WTC11 (cell line): ENCODE measurements at regions not wholly inside any gene's neighbourhood (a gene's known extent, or its start where the extent isn't known, plus 50 kb on each side); places are given as distances from the start of the nearest gene placed in this dataset.

Experiments used
- ZNF232 ChIP-seq: sonication (generic); formaldehyde crosslinking; IDR thresholded peaks from 2 replicates; pipeline ENCODE4 v1.8.0; 2022; ENCODE audit warnings: mild to moderate bottlenecking, missing genetic modification reagents
- ZNF396 ChIP-seq: fragments of 250-450 bp; sonication (Bioruptor Pico); IDR thresholded peaks from 2 replicates; pipeline ENCODE4 v1.8.0; 2021; ENCODE audit warnings: mild to moderate bottlenecking, moderate library complexity, borderline replicate concordance
- TF ChIP-seq, protein P1 (sequence below): fragments of 200-600 bp; IDR thresholded peaks from 2 replicates; pipeline ENCODE4 v1.8.0; 2022; ENCODE audit warnings: antibody characterized with exemption
- TF ChIP-seq, protein P2 (sequence below): sonication (generic); formaldehyde crosslinking; IDR thresholded peaks from 2 replicates; pipeline ENCODE4 v1.8.0; 2022; ENCODE audit warnings: mild to moderate bottlenecking, missing genetic modification reagents
- TF ChIP-seq, protein P3 (sequence below): fragments of 250-450 bp; sonication (Bioruptor Pico); IDR thresholded peaks from 2 replicates; pipeline ENCODE4 v1.9.0; 2021; ENCODE audit warnings: mild to moderate bottlenecking
- TF ChIP-seq, protein P4 (sequence below): sonication (generic); formaldehyde crosslinking; IDR thresholded peaks from 2 replicates; pipeline ENCODE4 v1.8.0; 2022; ENCODE audit warnings: mild to moderate bottlenecking, missing genetic modification reagents

DNA sequence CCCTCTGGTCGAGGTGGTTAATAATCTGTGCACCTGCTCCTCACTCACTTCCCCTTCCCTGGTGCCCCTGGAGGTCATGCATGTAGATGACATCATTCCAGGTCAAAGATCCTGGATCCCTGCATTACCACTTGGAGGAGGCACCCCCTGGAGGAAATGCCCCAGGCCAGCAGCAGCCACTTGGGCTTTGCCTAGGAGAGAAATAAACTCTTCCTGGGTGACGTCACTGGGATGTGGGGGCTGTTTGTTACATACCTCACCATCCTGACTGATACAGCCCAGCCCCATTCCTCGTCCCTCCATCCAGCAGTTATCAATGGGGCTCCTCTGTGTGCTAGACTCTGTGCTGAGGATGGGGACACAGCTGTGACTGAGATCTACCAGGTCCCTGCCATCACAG, 433.6 kb downstream of the PTPRU start:
- TF ChIP-seq, protein P1, sequence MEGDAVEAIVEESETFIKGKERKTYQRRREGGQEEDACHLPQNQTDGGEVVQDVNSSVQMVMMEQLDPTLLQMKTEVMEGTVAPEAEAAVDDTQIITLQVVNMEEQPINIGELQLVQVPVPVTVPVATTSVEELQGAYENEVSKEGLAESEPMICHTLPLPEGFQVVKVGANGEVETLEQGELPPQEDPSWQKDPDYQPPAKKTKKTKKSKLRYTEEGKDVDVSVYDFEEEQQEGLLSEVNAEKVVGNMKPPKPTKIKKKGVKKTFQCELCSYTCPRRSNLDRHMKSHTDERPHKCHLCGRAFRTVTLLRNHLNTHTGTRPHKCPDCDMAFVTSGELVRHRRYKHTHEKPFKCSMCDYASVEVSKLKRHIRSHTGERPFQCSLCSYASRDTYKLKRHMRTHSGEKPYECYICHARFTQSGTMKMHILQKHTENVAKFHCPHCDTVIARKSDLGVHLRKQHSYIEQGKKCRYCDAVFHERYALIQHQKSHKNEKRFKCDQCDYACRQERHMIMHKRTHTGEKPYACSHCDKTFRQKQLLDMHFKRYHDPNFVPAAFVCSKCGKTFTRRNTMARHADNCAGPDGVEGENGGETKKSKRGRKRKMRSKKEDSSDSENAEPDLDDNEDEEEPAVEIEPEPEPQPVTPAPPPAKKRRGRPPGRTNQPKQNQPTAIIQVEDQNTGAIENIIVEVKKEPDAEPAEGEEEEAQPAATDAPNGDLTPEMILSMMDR = no peak
- TF ChIP-seq ZNF396 (CRISPR knock-in tag) (no peak), ZNF232 (CRISPR knock-in tag) (no peak)
- TF ChIP-seq, protein P2, sequence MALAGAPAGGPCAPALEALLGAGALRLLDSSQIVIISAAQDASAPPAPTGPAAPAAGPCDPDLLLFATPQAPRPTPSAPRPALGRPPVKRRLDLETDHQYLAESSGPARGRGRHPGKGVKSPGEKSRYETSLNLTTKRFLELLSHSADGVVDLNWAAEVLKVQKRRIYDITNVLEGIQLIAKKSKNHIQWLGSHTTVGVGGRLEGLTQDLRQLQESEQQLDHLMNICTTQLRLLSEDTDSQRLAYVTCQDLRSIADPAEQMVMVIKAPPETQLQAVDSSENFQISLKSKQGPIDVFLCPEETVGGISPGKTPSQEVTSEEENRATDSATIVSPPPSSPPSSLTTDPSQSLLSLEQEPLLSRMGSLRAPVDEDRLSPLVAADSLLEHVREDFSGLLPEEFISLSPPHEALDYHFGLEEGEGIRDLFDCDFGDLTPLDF (CRISPR knock-in tag) = no peak
- TF ChIP-seq, protein P3, sequence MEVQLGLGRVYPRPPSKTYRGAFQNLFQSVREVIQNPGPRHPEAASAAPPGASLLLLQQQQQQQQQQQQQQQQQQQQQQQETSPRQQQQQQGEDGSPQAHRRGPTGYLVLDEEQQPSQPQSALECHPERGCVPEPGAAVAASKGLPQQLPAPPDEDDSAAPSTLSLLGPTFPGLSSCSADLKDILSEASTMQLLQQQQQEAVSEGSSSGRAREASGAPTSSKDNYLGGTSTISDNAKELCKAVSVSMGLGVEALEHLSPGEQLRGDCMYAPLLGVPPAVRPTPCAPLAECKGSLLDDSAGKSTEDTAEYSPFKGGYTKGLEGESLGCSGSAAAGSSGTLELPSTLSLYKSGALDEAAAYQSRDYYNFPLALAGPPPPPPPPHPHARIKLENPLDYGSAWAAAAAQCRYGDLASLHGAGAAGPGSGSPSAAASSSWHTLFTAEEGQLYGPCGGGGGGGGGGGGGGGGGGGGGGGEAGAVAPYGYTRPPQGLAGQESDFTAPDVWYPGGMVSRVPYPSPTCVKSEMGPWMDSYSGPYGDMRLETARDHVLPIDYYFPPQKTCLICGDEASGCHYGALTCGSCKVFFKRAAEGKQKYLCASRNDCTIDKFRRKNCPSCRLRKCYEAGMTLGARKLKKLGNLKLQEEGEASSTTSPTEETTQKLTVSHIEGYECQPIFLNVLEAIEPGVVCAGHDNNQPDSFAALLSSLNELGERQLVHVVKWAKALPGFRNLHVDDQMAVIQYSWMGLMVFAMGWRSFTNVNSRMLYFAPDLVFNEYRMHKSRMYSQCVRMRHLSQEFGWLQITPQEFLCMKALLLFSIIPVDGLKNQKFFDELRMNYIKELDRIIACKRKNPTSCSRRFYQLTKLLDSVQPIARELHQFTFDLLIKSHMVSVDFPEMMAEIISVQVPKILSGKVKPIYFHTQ (CRISPR knock-in tag) = no peak
- TF ChIP-seq, protein P4, sequence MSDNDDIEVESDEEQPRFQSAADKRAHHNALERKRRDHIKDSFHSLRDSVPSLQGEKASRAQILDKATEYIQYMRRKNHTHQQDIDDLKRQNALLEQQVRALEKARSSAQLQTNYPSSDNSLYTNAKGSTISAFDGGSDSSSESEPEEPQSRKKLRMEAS (CRISPR knock-in tag) = no peak
